Cardiac fibroblast (primary cell): ENCODE measurements at regions not wholly inside any gene's neighbourhood (a gene's known extent, or its start where the extent isn't known, plus 50 kb on each side); places are given as distances from the start of the nearest gene placed in this dataset.

Source experiments
- DNase-seq, 2 donors: peaks; one replicate each; pipeline versions ENCODE4 v3.0.0 to v3.0.0-alpha.2; 2010; ENCODE audit warnings: low read depth in 2 of 2
- H3K4me3 ChIP-seq, 2 donors: replicated peaks in 1 of 2; 1 replicate in 1 of 2; 2 replicates in 1 of 2; pipeline ENCODE4 v1.5.1; 2011; ENCODE audit warnings: low read depth in 2 of 2, low read length in 2 of 2, mild to moderate bottlenecking in 2 of 2, moderate library complexity in 1 of 2
- TF ChIP-seq, protein P1 (sequence below): IDR thresholded peaks from one replicate; pipeline ENCODE4 v1.5.1; 2011; ENCODE audit warnings: low read depth, mild to moderate bottlenecking, low read length, inconsistent platforms

DNA sequence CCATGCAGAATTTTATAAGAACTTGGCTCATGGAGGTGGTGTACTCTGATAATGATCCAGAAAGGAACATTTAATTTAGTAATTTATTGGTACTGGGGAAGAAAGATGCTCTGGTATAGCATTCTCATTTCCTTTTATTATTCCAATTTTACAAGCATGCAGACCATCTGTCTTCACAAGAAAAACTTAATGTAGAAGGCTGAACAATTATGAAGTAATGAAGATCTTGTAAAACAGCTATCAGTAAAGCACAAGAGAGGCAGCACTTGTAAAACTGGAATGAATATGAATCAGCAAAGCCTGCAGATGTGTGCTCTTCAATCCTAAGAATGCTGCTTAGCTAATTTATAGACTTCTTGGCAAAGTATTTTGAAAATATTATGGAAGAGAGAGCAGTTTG lies 300.0 kb downstream of the YTHDC2 start:
- no peak overlapping the region for H3K4me3 ChIP-seq
- TF ChIP-seq, protein P1, sequence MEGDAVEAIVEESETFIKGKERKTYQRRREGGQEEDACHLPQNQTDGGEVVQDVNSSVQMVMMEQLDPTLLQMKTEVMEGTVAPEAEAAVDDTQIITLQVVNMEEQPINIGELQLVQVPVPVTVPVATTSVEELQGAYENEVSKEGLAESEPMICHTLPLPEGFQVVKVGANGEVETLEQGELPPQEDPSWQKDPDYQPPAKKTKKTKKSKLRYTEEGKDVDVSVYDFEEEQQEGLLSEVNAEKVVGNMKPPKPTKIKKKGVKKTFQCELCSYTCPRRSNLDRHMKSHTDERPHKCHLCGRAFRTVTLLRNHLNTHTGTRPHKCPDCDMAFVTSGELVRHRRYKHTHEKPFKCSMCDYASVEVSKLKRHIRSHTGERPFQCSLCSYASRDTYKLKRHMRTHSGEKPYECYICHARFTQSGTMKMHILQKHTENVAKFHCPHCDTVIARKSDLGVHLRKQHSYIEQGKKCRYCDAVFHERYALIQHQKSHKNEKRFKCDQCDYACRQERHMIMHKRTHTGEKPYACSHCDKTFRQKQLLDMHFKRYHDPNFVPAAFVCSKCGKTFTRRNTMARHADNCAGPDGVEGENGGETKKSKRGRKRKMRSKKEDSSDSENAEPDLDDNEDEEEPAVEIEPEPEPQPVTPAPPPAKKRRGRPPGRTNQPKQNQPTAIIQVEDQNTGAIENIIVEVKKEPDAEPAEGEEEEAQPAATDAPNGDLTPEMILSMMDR: no peak
- DNase-seq: no peak

DNA sequence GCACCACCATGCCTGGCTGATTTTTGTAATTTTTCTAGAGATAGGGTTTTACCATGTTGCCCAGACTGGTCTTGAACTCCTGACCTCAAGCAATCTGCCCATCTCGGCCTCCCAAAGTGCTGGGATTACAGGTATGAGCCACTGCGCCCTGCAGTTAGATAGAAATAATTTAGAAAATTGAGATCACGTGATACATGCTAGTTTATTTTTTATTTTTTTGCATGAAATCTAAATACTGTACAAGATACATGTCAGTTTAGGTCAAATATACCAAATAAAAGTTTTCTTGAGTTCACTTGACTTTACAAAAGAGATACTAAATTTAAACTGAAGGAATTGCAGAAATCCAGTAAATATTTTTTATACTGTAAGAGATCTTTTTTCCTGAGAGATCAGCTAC lies 304.2 kb downstream of the YTHDC2 start:
- TF ChIP-seq, protein P1: no peak
- no peak overlapping the region for H3K4me3 ChIP-seq
- no peak for DNase-seq

DNA sequence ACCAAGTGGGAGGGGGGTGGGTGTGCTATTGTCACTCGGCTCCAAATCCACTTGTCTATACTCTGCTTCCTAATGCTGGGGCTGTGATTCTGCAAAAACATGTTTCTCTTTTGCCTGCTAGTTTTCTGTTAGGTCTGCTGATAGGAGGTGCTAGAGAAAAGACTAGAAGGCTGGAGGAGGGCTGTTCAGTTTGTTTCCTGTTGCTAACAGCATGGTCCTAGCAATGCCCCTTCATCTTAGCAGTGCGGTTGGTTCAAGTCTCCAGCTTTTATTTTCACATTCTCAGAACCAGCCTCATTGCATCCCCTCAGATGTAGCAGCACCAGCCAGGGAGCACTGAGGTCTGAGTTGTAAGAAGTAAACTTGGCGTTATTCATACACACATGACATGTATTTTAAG lies 310.2 kb downstream of the YTHDC2 start:
- no peak for DNase-seq
- TF ChIP-seq, protein P1: no peak
- no peak overlapping the region for H3K4me3 ChIP-seq

DNA sequence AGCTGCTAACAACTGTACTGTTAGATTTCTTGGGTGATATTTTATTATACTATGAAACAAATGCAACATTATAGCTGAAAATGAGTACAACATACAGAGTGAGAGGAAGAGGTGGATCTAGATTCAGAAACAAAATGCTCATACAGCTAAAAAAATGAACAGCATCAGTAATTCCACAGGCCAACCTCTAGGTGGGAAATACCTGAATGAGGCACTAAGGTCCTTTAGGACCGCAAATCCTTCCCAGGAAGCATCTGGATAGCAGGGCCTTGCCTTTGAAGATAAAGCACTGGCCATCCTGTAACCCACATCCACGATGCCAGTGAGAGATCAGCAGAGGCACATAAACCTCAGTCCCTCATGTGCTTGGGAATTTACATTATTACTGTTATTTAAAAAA lies 310.8 kb downstream of the YTHDC2 start:
- TF ChIP-seq, protein P1: no peak
- no peak for DNase-seq
- H3K4me3 ChIP-seq: no peak overlapping the region

DNA sequence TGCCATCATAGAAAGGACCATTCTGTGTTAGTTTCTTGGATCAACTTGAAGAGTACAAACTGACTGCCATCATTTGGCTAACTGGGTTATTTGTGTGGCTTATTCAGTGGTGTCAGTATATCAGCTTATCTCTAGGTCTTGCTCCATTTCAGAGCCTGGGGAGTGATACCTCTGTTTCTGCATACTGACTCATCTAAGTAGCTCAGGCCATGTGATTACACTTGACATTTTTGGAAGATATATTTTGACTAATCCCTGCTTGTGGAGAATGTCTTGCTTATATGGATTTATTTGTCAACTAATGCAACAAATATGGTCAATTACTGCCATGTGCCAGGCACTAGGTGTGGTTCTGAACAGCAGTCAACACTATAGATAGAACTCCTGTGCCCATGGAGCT lies 311.7 kb downstream of the YTHDC2 start:
- DNase-seq: no peak
- H3K4me3 ChIP-seq: no peak overlapping the region
- TF ChIP-seq, protein P1: no peak

DNA sequence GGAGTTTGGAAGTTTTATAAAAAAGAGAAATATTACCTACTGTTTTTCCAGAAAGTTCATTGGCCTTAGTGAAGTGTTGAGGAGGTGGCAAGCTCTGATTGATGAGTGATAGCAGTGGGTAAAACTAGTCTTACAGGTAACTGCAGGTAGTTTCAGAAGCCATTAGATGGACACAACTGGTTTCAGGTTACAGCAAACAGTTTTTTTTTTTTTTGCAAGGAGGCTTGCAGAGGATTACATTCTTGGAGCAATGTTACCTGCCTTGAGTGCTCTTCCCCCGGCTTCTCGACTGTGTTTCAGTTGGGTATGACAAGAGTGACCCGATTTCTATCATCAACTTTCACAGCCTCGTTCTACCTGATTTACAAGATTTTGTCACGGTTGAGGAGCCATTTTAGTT lies 333.4 kb downstream of the YTHDC2 start:
- TF ChIP-seq, protein P1: no peak
- no peak overlapping the region for H3K4me3 ChIP-seq
- no peak for DNase-seq

DNA sequence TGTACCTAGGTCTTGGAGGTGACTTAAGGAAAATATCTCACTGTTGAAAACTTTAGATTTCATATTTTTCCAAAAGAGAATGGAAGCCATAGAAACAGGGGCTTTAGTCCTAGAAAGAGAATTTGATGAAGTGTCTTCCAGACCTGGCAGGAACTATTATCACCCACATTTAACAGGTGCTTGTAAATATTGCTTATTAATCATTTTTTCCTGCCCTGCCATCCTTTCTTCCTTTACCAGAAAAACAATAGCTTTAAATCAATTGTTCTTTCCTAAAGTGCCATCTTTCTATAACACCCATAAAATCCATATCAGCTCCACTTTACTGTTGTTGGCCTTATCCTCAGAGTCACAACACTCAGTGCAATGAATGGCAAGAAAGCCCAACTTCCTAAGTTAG lies 350.9 kb downstream of the YTHDC2 start:
- no peak overlapping the region for H3K4me3 ChIP-seq
- DNase-seq: no peak
- TF ChIP-seq, protein P1: no peak
